HL-60 (cell line): ENCODE measurements at regions not wholly inside any gene's neighbourhood (a gene's known extent, or its start where the extent isn't known, plus 50 kb on each side); places are given as distances from the start of the nearest gene placed in this dataset.

Source experiments
- DNase-seq, 2 experiments: peaks; one replicate each; pipeline ENCODE4 v3.0.0-alpha.2; 2010 to 2020; ENCODE audit warnings: low read depth in 1 of 2, low spot score in 1 of 2
- H3K27ac ChIP-seq: fragments of 250-450 bp; sonication (Bioruptor Pico); replicated peaks from 2 replicates; pipeline ENCODE4 v1.5.1; 2020; ENCODE audit warnings: mild to moderate bottlenecking, moderate library complexity
- H3K27me3 ChIP-seq: fragments of 250-450 bp; sonication (Bioruptor Pico); 2 replicates; pipeline ENCODE4 v1.5.1; 2021; ENCODE audit warnings: mild to moderate bottlenecking, moderate library complexity; ENCODE audit not compliant: insufficient read depth, poor library complexity, severe bottlenecking
- H3K4me3 ChIP-seq: replicated peaks from 2 replicates; pipeline ENCODE4 v1.5.1; 2011; ENCODE audit warnings: mild to moderate bottlenecking, control low read depth, low read length; ENCODE audit not compliant: insufficient read depth
- CTCF ChIP-seq: IDR thresholded peaks from one replicate; pipeline ENCODE4 v1.5.1; 2011; ENCODE audit warnings: low read length, control low read depth, inconsistent platforms; ENCODE audit not compliant: insufficient read depth
- GABPA ChIP-seq: IDR thresholded peaks from 2 replicates; pipeline ENCODE4 v1.6.1; 2012; ENCODE audit warnings: low read depth
- POLR2AphosphoS5 ChIP-seq: IDR thresholded peaks from 2 replicates; pipeline ENCODE4 v1.6.1; 2012; ENCODE audit warnings: low read depth
- REST ChIP-seq: IDR thresholded peaks from 2 replicates; pipeline ENCODE4 v1.6.1; 2012; ENCODE audit warnings: low read depth; ENCODE audit not compliant: insufficient replicate concordance
- SPI1 ChIP-seq: IDR thresholded peaks from 2 replicates; pipeline ENCODE4 v1.6.1; 2012; ENCODE audit warnings: low read depth, mild to moderate bottlenecking, borderline replicate concordance

GRCh38 chr2:217733461-217733860, 269.3 kb downstream of the TNS1 start:
- no peak for TF ChIP-seq GABPA
- TF ChIP-seq CTCF, result no peak
- no peak for TF ChIP-seq POLR2AphosphoS5
- no peak for TF ChIP-seq SPI1
- TF ChIP-seq REST, result no peak
- H3K27ac ChIP-seq, result no peak overlapping the region
- H3K4me3 ChIP-seq, result no peak overlapping the region
- DNase-seq, result no peak
- H3K27me3 ChIP-seq, result peaks cover 13% of the 10 kb centered on the region

- no peak for TF ChIP-seq REST
- no peak for TF ChIP-seq CTCF
- TF ChIP-seq POLR2AphosphoS5, result no peak
- no peak for TF ChIP-seq GABPA
- TF ChIP-seq SPI1, result no peak
- Histone ChIP-seq H3K27me3 (peaks cover 13% of the 10 kb centered on the region), H3K27ac (no peak overlapping the region), H3K4me3 (no peak overlapping the region)
- DNase-seq, result no peak
Observed at GRCh38 chr2:217732992-217733391, 269.8 kb downstream of the TNS1 start.

GRCh38 chr2:217731805-217732204, 271.0 kb downstream of the TNS1 start:
- H3K4me3 ChIP-seq, result no peak overlapping the region
- H3K27ac ChIP-seq, result no peak overlapping the region
- no peak for DNase-seq
- H3K27me3 ChIP-seq, result peaks cover 13% of the 10 kb centered on the region
- TF ChIP-seq GABPA, result no peak
- TF ChIP-seq CTCF, result no peak
- TF ChIP-seq SPI1, result no peak
- TF ChIP-seq POLR2AphosphoS5, result no peak
- TF ChIP-seq REST, result no peak
